ENCODE measurements at regions not wholly inside any gene's neighbourhood (a gene's known extent, or its start where the extent isn't known, plus 50 kb on each side); places are given as distances from the start of the nearest gene placed in this dataset.
A peak's percentile ranks its signal among the peaks of the same experiment; 100 is the strongest.

GRCh38 chr1:194214735-194215134, 1028.3 kb upstream of the B3GALT2 start:
- DNase-seq (ENCODE audit: low spot score) (no peak), FAIRE-seq (no peak)

GRCh38 chr1:194209920-194210319, 1023.5 kb upstream of the B3GALT2 start:
- FAIRE-seq (no peak), DNase-seq (ENCODE audit: low spot score) (no peak)

- DNase-seq (ENCODE audit: low spot score) (no peak), FAIRE-seq (no peak)
Measured at GRCh38 chr1:194208674-194209073, 1022.3 kb upstream of the B3GALT2 start.

GRCh38 chr1:194196562-194196961, 1010.1 kb upstream of the B3GALT2 start:
- FAIRE-seq (no peak), DNase-seq (ENCODE audit: low spot score) (no peak)

- DNase-seq (ENCODE audit: low spot score) (peak; percentile 67), FAIRE-seq (peak; percentile 70)
Measured at GRCh38 chr1:194194724-194195123, 1008.3 kb upstream of the B3GALT2 start.

GRCh38 chr1:194184974-194185373, 998.6 kb upstream of the B3GALT2 start:
- no peak for DNase-seq (ENCODE audit: low spot score)
- no peak for FAIRE-seq

GRCh38 chr1:194184425-194184824, 998.0 kb upstream of the B3GALT2 start:
- DNase-seq (ENCODE audit: low spot score) (no peak), FAIRE-seq (no peak)

- FAIRE-seq (no peak), DNase-seq (ENCODE audit: low spot score) (no peak)
Measured at GRCh38 chr1:194181845-194182244, 995.4 kb upstream of the B3GALT2 start.

- no peak for DNase-seq (ENCODE audit: low spot score)
- FAIRE-seq = no peak
Measured at GRCh38 chr1:194176212-194176611, 989.8 kb upstream of the B3GALT2 start.

- peak; percentile 40 for FAIRE-seq
- peak; percentile 24 for DNase-seq (ENCODE audit: low spot score)
Measured at GRCh38 chr1:194175251-194175650, 988.8 kb upstream of the B3GALT2 start.

- DNase-seq (ENCODE audit: low spot score) = no peak
- no peak for FAIRE-seq
Measured at GRCh38 chr1:194174528-194174927, 988.1 kb upstream of the B3GALT2 start.

- FAIRE-seq = no peak
- DNase-seq (ENCODE audit: low spot score) = no peak
Measured at GRCh38 chr1:194171596-194171995, 985.2 kb upstream of the B3GALT2 start.

- DNase-seq (ENCODE audit: low spot score) = no peak
- FAIRE-seq = no peak
Measured at GRCh38 chr1:194167956-194168640, 981.7 kb upstream of the B3GALT2 start.

GRCh38 chr1:194164755-194165154, 978.3 kb upstream of the B3GALT2 start:
- no peak for DNase-seq (ENCODE audit: low spot score)
- no peak for FAIRE-seq

GRCh38 chr1:194161591-194161990, 975.2 kb upstream of the B3GALT2 start:
- FAIRE-seq = no peak
- DNase-seq (ENCODE audit: low spot score) = no peak

GRCh38 chr1:194159941-194160340, 973.5 kb upstream of the B3GALT2 start:
- no peak for DNase-seq (ENCODE audit: low spot score)
- no peak for FAIRE-seq

- FAIRE-seq (no peak), DNase-seq (ENCODE audit: low spot score) (no peak)
Measured at GRCh38 chr1:194155962-194156361, 969.5 kb upstream of the B3GALT2 start.

GRCh38 chr1:194151056-194151455, 964.6 kb upstream of the B3GALT2 start:
- DNase-seq (ENCODE audit: low spot score) = no peak
- FAIRE-seq = no peak

GRCh38 chr1:194150242-194150641, 963.8 kb upstream of the B3GALT2 start:
- DNase-seq (ENCODE audit: low spot score) (no peak), FAIRE-seq (no peak)

GRCh38 chr1:194133152-194133551, 946.7 kb upstream of the B3GALT2 start:
- DNase-seq (ENCODE audit: low spot score) (no peak), FAIRE-seq (no peak)

GRCh38 chr1:194118086-194118485, 931.7 kb upstream of the B3GALT2 start:
- FAIRE-seq = no peak
- DNase-seq (ENCODE audit: low spot score) = no peak

GRCh38 chr1:194117582-194117981, 931.2 kb upstream of the B3GALT2 start:
- DNase-seq (ENCODE audit: low spot score) = no peak
- FAIRE-seq = no peak

GRCh38 chr1:194114288-194114687, 927.9 kb upstream of the B3GALT2 start:
- no peak for FAIRE-seq

GRCh38 chr1:194105381-194105780, 919.0 kb upstream of the B3GALT2 start:
- FAIRE-seq (no peak), DNase-seq (ENCODE audit: low spot score) (no peak)

More at GRCh38 chr1:194114288-194114687, 927.9 kb upstream of the B3GALT2 start:
- DNase-seq (ENCODE audit: low spot score) = no peak

All from RCC 7860 (cell line).